K562 (cell line): ENCODE measurements at regions not wholly inside any gene's neighbourhood (a gene's known extent, or its start where the extent isn't known, plus 50 kb on each side); places are given as distances from the start of the nearest gene placed in this dataset.
A peak's percentile ranks its signal among the peaks of the same experiment; 100 is the strongest.

ENCODE experiments used
- ATAC-seq: fragments of 200-7000 bp; cut with Tn5 transposase; 3 replicates; pipeline ENCODE4 v1.9.1; 2020; ENCODE audit warnings: moderate library complexity
- BruUV-seq: library from RNA; stranded (reverse); fragments of 400-500 nt; replicated peaks from 2 replicates; lab custom pipeline; 2021; lab: Mats Ljungman, UMichigan
- CTCF ChIA-PET: fragments of 300-600 bp; formaldehyde crosslinking; extraction: SDS; loops from one replicate; lab custom pipeline; 2021; ENCODE audit warnings: low intra/inter-chr PET ratio; lab: Yijun Ruan, JAX
- POLR2A ChIA-PET: fragments of 300-600, 350-650 bp; sonication (Branson Sonifier 250); formaldehyde crosslinking; extraction: SDS; loops from one replicate; lab custom pipeline; 2021; ENCODE audit warnings: antibody characterized with exemption, inconsistent platforms; lab: Yijun Ruan, JAX
- DNase-seq, 4 experiments: peaks; one replicate each; pipeline versions ENCODE4 v3.0.0 to v3.0.0-alpha.2; 2011 to 2018; ENCODE audit warnings: low spot score in 3 of 4, mixed read lengths in 3 of 4; ENCODE audit errors: extremely low read depth in 1 of 4
- FAIRE-seq: peaks from 2 replicates; lab custom pipeline; 2011; peaks lifted over from hg19 to GRCh38; lab: Jason Lieb, UNC
- H2AFZ ChIP-seq: 2 replicates; pipeline ENCODE4 v1.6.0; 2011; ENCODE audit warnings: low read depth, low read length, control low read depth, inconsistent platforms
- H3K27ac ChIP-seq: fragments of 200-600 bp; 3 replicates; pipeline ENCODE4 v1.8.0; 2011; ENCODE audit warnings: low read depth, mild to moderate bottlenecking, control low read depth, inconsistent platforms, low read length, moderate library complexity, mixed read lengths; ENCODE audit errors: extremely low read depth
- H3K27me3 ChIP-seq, 2 experiments: fragments of 300-600 bp in 1 of 2; 2 replicates in 1 of 2; 3 replicates in 1 of 2; pipeline versions ENCODE4 v1.6.0 to v1.8.0; 2011; ENCODE audit warnings: inconsistent platforms in 2 of 2, low read length in 2 of 2, mild to moderate bottlenecking in 1 of 2, mixed read lengths in 1 of 2, moderate library complexity in 1 of 2; ENCODE audit not compliant: control insufficient read depth in 2 of 2, insufficient read depth in 2 of 2
- H3K36me3 ChIP-seq: fragments of 300-600 bp; 3 replicates; pipeline ENCODE4 v1.8.0; 2011; ENCODE audit warnings: mild to moderate bottlenecking, low read length, inconsistent platforms; ENCODE audit not compliant: control insufficient read depth, insufficient read depth
- H3K4me1 ChIP-seq, 2 experiments: fragments of 200-600 bp in 1 of 2; replicated peaks in 1 of 2; 2 replicates in 1 of 2; 3 replicates in 1 of 2; pipeline versions ENCODE4 v1.5.1 to v1.8.0; 2011; ENCODE audit warnings: inconsistent platforms in 2 of 2, low read length in 2 of 2, mild to moderate bottlenecking in 1 of 2, mixed read lengths in 1 of 2, moderate library complexity in 1 of 2; ENCODE audit not compliant: control insufficient read depth in 2 of 2, insufficient read depth in 2 of 2
- H3K4me2 ChIP-seq: 2 replicates; pipeline ENCODE4 v1.6.1; 2011; ENCODE audit warnings: low read length, control low read depth, inconsistent platforms, mixed read lengths; ENCODE audit not compliant: insufficient read depth
- H3K4me3 ChIP-seq: fragments of 200-600 bp; sonication (generic), shearing (Covaris generic); 2 replicates; pipeline ENCODE4 v1.5.1; 2016; ENCODE audit warnings: control low read depth, inconsistent platforms
- H3K79me2 ChIP-seq: fragments of 200-600 bp; 3 replicates; pipeline ENCODE4 v1.8.0; 2011; ENCODE audit warnings: low read length, inconsistent platforms; ENCODE audit not compliant: control insufficient read depth, insufficient read depth
- H3K9ac ChIP-seq, 2 experiments: 2 replicates each; pipeline versions ENCODE4 v1.6.0 to v1.6.1; 2011; ENCODE audit warnings: low read depth in 2 of 2, low read length in 2 of 2, control low read depth in 1 of 2, inconsistent platforms in 1 of 2, mild to moderate bottlenecking in 1 of 2, mixed read lengths in 1 of 2; ENCODE audit not compliant: insufficient read depth in 1 of 2
- H3K9me1 ChIP-seq: one replicate; pipeline ENCODE4 v1.6.0; 2011; ENCODE audit warnings: inconsistent platforms, mild to moderate bottlenecking, low read length, moderate library complexity; ENCODE audit not compliant: control insufficient read depth, insufficient read depth
- H3K9me3 ChIP-seq: replicated peaks from 2 replicates; pipeline ENCODE4 v1.5.1; 2011; ENCODE audit warnings: low read depth, low read length, inconsistent platforms; ENCODE audit not compliant: control insufficient read depth, insufficient read depth
- H4K20me1 ChIP-seq: replicated peaks from 2 replicates; pipeline ENCODE4 v1.6.1; 2011; ENCODE audit warnings: low read length, inconsistent platforms, mixed read lengths; ENCODE audit not compliant: control insufficient read depth, insufficient read depth
- CCAR2 ChIP-seq: fragments of 200-400 bp; formaldehyde crosslinking; IDR thresholded peaks from 2 replicates; pipeline ENCODE4 v1.6.1; 2017; ENCODE audit warnings: mild to moderate bottlenecking, low read depth, low read length
- JUN ChIP-seq, 2 experiments: sonication (generic) in 1 of 2; formaldehyde crosslinking in 1 of 2; IDR thresholded peaks; 2 replicates each; pipeline versions ENCODE4 v1.6.1 to v1.8.0; 2012 to 2022; ENCODE audit warnings: borderline replicate concordance in 2 of 2, mild to moderate bottlenecking in 2 of 2, improper control_type of control experiment in 1 of 2, low read depth in 1 of 2, low read length in 1 of 2, missing genetic modification reagents in 1 of 2
- MAFG ChIP-seq: fragments of 450-650 bp; conservative IDR thresholded peaks from 2 replicates; pipeline ENCODE4 v1.6.1; 2016; ENCODE audit warnings: missing genetic modification characterization, missing compliant biosample characterization
- NELFE ChIP-seq: IDR thresholded peaks from 2 replicates; pipeline ENCODE4 v1.6.1; 2011; ENCODE audit warnings: mild to moderate bottlenecking; ENCODE audit not compliant: insufficient read depth, insufficient read length
- NFIC ChIP-seq: fragments of 450-650 bp; IDR thresholded peaks from 2 replicates; pipeline ENCODE4 v1.6.1; 2017; ENCODE audit warnings: mild to moderate bottlenecking, inconsistent platforms
- PHB ChIP-seq: fragments of 250-450 bp; sonication (Bioruptor Pico); IDR thresholded peaks from 2 replicates; pipeline ENCODE4 v1.5.0; 2021
- SRF ChIP-seq, 2 experiments: fragments of 250-450, 450-650 bp in 1 of 2; sonication (Bioruptor Pico) in 1 of 2; sonication (generic) in 1 of 2; formaldehyde crosslinking; IDR thresholded peaks; 2 replicates each; pipeline versions ENCODE4 v1.5.0 to v1.5.1; 2020 to 2022; ENCODE audit warnings: mild to moderate bottlenecking in 1 of 2, missing genetic modification reagents in 1 of 2
- TCF7L2 ChIP-seq: fragments of 150-350 bp; IDR thresholded peaks from 2 replicates; pipeline ENCODE4 v1.6.1; 2016; ENCODE audit warnings: low read depth, mild to moderate bottlenecking, low read length, moderate library complexity
- TSC22D4 ChIP-seq: fragments of 450-650 bp; IDR thresholded peaks from 2 replicates; pipeline ENCODE4 v1.6.1; 2016; ENCODE audit warnings: missing genetic modification characterization, missing biosample characterization, control low read depth
- XRCC5 ChIP-seq: fragments of 200-400 bp; formaldehyde crosslinking; IDR thresholded peaks from 2 replicates; pipeline ENCODE4 v1.6.1; 2017; ENCODE audit warnings: low read depth, mild to moderate bottlenecking, low read length
- ZC3H8 ChIP-seq: fragments of 450-650 bp; IDR thresholded peaks from 2 replicates; pipeline ENCODE4 v1.6.1; 2017
- ZNF263 ChIP-seq: sonication (generic); formaldehyde crosslinking; IDR thresholded peaks from 2 replicates; pipeline ENCODE4 v1.8.0; 2022; ENCODE audit warnings: mild to moderate bottlenecking, missing genetic modification reagents, borderline replicate concordance
- ZNF316 ChIP-seq: fragments of 450-650 bp; IDR thresholded peaks from 2 replicates; pipeline ENCODE4 v1.6.1; 2016
- WGBS: fragments of 100-300 bp; shearing (Covaris generic); methylation state at CpG from one replicate; pipeline ENCODE4 v1.1.6; 2016; ENCODE audit warnings: low coverage, mixed read lengths; ENCODE audit not compliant: insufficient coverage; ENCODE audit errors: missing lambda C conversion rate; 5-methylcytosine and 5-hydroxymethylcytosine counted together
- in situ Hi-C: fragments of 300-500 bp; cut with MboI; formaldehyde crosslinking; loops from 4 replicates; pipeline ENCODE4 v1.15.0; 2018; ENCODE audit warnings: inconsistent platforms, mixed read lengths
- intact Hi-C: fragments of 100-400 bp; cut with micrococcal nuclease; formaldehyde crosslinking; loops from 2 replicates; pipeline ENCODE4 v1.14.2; 2022

DNA sequence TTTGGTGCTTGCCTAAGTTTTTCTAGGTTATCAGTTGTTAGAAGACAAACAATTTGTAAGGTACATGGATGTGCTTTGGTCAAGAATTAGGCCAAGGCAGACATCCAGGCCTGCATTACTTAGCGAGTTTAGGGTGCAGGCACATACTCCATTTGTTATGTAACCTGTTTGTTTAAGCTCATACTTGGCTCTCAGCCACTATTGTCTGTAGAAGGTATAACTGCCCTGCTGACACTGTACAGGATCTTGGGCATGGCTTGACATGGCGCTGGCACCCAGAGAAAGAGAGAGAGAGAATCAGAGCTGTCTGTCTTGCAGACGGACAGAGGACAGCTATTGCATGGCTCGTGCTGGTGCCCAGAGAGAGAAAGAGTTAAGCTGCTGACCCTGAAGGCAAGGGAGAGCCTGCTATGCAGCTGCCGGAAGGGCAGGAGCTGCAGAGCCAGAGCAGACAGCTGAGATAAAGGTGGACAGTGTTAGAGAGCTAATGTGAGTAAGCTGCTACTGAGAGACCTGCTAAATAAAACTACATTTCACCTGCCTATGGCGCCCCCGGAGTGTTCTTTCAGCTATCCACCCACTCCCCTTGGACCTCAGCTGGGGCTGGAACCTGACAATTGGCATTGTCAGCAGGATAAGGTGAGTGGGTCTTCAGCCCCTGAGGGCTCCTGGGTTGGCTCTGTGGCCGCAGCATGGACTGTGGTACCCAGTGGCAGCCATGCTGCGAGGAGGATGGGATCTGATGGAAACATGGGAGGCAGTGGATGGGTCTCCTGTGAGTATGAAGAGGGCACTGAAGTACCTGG lies 120.9 kb upstream of the TMEM106B start:
- Histone ChIP-seq H3K9me3 (no peaks in the 10 kb centered on the region), H3K36me3 (no peaks in the 10 kb centered on the region), H3K9me1 (no peaks in the 10 kb centered on the region), H3K4me1 (no peaks in the 10 kb centered on the region), H3K27me3 (no peaks in the 10 kb centered on the region), H4K20me1 (no peaks in the 10 kb centered on the region), H3K9ac (no peak overlapping the region), H3K27ac (no peak overlapping the region), H3K79me2 (no peaks in the 10 kb centered on the region), H3K4me2 (no peak overlapping the region), H2AFZ (no peak overlapping the region; the same call in 1 of the 2 replicates), H3K4me3 (no peak overlapping the region)
- TF ChIP-seq JUN (IDR thresholded peaks at IDR 0.05; ENCODE audit: borderline replicate concordance, low read depth, low read length) (no peak), JUN (CRISPR knock-in tag; IDR thresholded peaks at IDR 0.05; ENCODE audit: borderline replicate concordance) (no peak), NFIC (0 out of 2 replicates have a peak, but pooled peaks have one; percentile 8)
- CTCF ChIA-PET = no interaction called here
- WGBS = under 1% methylated on average over 8 of the region's 9 CpGs
- no TSS peak for BruUV-seq
- no peak for DNase-seq
- FAIRE-seq = no peak
- POLR2A ChIA-PET = no interaction called here
- intact Hi-C loops = no loop called here
- in situ Hi-C loops = no loop called here
- peak; percentile 34; the same call in 2 of the 3 replicates for ATAC-seq

DNA sequence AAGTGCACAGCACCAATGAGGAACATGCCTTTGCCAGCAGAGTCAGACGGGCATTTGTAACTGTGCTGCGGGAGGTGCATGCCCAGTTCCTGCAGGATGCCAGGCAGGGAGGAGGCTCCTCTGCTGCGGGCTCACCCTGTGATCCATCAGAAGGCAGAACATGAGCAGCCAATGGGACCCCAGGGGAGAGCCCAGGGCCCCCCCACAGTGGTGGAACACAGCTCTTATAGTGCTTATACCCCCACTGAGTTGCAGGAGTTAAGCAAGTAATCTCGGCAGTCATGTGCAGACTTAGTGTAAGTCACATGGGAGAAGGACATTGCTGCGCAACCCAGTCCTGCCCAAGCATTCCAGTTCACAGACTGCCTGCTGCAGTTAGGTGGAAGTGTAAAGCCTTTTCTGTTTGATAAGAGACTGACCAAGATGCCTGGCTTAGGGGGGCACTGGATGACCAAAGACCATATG lies 120.3 kb upstream of the TMEM106B start:
- no peak overlapping the region for H2AFZ ChIP-seq
- H3K9ac ChIP-seq = no peak overlapping the region
- no peak for DNase-seq
- intact Hi-C loops (no loop called here), in situ Hi-C loops (no loop called here)
- WGBS = 3% methylated on average over 5 of the region's 5 CpGs
- ATAC-seq = peak; percentile 51
- no peaks in the 10 kb centered on the region for H4K20me1 ChIP-seq
- H3K4me3 ChIP-seq = no peak overlapping the region
- no TSS peak for BruUV-seq
- no peak for FAIRE-seq
- H3K27me3 ChIP-seq = no peaks in the 10 kb centered on the region
- POLR2A ChIA-PET = no interaction called here
- H3K9me1 ChIP-seq = no peaks in the 10 kb centered on the region
- H3K4me1 ChIP-seq = no peaks in the 10 kb centered on the region
- CTCF ChIA-PET = no interaction called here
- H3K9me3 ChIP-seq = no peaks in the 10 kb centered on the region
- no peak overlapping the region for H3K4me2 ChIP-seq
- H3K27ac ChIP-seq = no peak overlapping the region
- H3K79me2 ChIP-seq = no peaks in the 10 kb centered on the region
- H3K36me3 ChIP-seq = no peaks in the 10 kb centered on the region
- no peak for TF ChIP-seq ZC3H8
- TF ChIP-seq MAFG = no peak
- TF ChIP-seq XRCC5 = no peak
- TF ChIP-seq NELFE = no peak
- no peak for TF ChIP-seq ZNF263 (CRISPR knock-in tag)
- no peak for TF ChIP-seq TCF7L2
- TF ChIP-seq ZNF316 = no peak
- no peak for TF ChIP-seq SRF (CRISPR knock-in tag; IDR thresholded peaks at IDR 0.05)
- no peak for TF ChIP-seq PHB (CRISPR knock-in tag)
- TF ChIP-seq TSC22D4 = no peak
- no peak for TF ChIP-seq CCAR2
